Body of pancreas (tissue), 4 donors: ENCODE measurements at regions not wholly inside any gene's neighbourhood (a gene's known extent, or its start where the extent isn't known, plus 50 kb on each side); places are given as distances from the start of the nearest gene placed in this dataset.

Experiments used
- ATAC-seq: fragments of 150-250 bp; one replicate; pipeline ENCODE4 v1.9.1; 2016
- DNase-seq, 4 donors: peaks; one replicate each; pipeline ENCODE4 v3.0.0-alpha.2; 2019
- H3K27ac ChIP-seq, 4 donors: fragments of 200-600 bp; sonication (generic); 1 replicate in 3 of 4; 2 replicates in 1 of 4; pipeline versions ENCODE4 v1.5.1 to v1.6.1; 2016 to 2019; ENCODE audit warnings: mild to moderate bottlenecking in 1 of 4, mixed read lengths in 1 of 4, moderate library complexity in 1 of 4
- H3K27me3 ChIP-seq, 2 donors: fragments of 200-600 bp; sonication (generic); one replicate each; pipeline ENCODE4 v1.6.0; 2016; ENCODE audit warnings: mild to moderate bottlenecking in 1 of 2
- H3K36me3 ChIP-seq, 2 donors: fragments of 200-600 bp; sonication (generic); replicated peaks in 1 of 2; 2 replicates each; pipeline ENCODE4 v1.5.1; 2016; ENCODE audit warnings: low read depth in 2 of 2; ENCODE audit not compliant: insufficient read depth in 1 of 2
- H3K4me1 ChIP-seq: fragments of 200-600 bp; sonication (generic); one replicate; pipeline ENCODE4 v1.6.0; 2016
- H3K4me3 ChIP-seq, 2 donors: fragments of 200-600 bp; sonication (generic); 1 replicate in 1 of 2; 2 replicates in 1 of 2; pipeline ENCODE4 v1.5.1; 2016 to 2019
- H3K9me3 ChIP-seq, 3 donors: fragments of 200-600 bp; sonication (generic); 1 replicate in 2 of 3; 2 replicates in 1 of 3; pipeline ENCODE4 v1.5.1; 2016
- POLR2A ChIP-seq, 3 donors: fragments of 450-650 bp; IDR thresholded peaks; one replicate each; pipeline ENCODE4 v1.6.1; 2016; ENCODE audit warnings: antibody characterized with exemption in 3 of 3, mild to moderate bottlenecking in 2 of 3
- WGBS, 2 donors: methylation state at CpG; one replicate each; pipeline ENCODE4 v1.1.5; 2017; 5-methylcytosine and 5-hydroxymethylcytosine counted together
- intact Hi-C: fragments of 100-400 bp; cut with DNase I; formaldehyde crosslinking; loops from one replicate; pipeline ENCODE4 v1.15.1; 2023
- TF ChIP-seq, protein P1 (sequence below), 7 experiments: fragments of 450-650 bp in 4 of 7; fragments of 200-600 bp in 3 of 7; sonication (generic) in 3 of 7; IDR thresholded peaks; one replicate each; pipeline ENCODE4 v1.5.1; 2016 to 2019; ENCODE audit warnings: antibody characterized with exemption in 7 of 7

GRCh38 chr20:17023036-17023435 lies 203.8 kb upstream of the PCSK2 start:
- 20 to 23% methylated on average over 1 of the region's 1 CpG for WGBS, 2 donors
- no peaks in the 10 kb centered on the region for H3K9me3 ChIP-seq
- DNase-seq (no peak), ATAC-seq (no peak)
- no peaks in the 10 kb centered on the region for H3K36me3 ChIP-seq
- H3K4me3 ChIP-seq = no peak overlapping the region
- TF ChIP-seq, protein P1, sequence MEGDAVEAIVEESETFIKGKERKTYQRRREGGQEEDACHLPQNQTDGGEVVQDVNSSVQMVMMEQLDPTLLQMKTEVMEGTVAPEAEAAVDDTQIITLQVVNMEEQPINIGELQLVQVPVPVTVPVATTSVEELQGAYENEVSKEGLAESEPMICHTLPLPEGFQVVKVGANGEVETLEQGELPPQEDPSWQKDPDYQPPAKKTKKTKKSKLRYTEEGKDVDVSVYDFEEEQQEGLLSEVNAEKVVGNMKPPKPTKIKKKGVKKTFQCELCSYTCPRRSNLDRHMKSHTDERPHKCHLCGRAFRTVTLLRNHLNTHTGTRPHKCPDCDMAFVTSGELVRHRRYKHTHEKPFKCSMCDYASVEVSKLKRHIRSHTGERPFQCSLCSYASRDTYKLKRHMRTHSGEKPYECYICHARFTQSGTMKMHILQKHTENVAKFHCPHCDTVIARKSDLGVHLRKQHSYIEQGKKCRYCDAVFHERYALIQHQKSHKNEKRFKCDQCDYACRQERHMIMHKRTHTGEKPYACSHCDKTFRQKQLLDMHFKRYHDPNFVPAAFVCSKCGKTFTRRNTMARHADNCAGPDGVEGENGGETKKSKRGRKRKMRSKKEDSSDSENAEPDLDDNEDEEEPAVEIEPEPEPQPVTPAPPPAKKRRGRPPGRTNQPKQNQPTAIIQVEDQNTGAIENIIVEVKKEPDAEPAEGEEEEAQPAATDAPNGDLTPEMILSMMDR (IDR thresholded peaks at IDR 0.05) = no peak
- TF ChIP-seq POLR2A (IDR thresholded peaks at IDR 0.05) = no peak
- H3K27ac ChIP-seq = no peak overlapping the region
- no peaks in the 10 kb centered on the region for H3K4me1 ChIP-seq
- no peaks in the 10 kb centered on the region for H3K27me3 ChIP-seq
- intact Hi-C loops = no loop called here

DNA sequence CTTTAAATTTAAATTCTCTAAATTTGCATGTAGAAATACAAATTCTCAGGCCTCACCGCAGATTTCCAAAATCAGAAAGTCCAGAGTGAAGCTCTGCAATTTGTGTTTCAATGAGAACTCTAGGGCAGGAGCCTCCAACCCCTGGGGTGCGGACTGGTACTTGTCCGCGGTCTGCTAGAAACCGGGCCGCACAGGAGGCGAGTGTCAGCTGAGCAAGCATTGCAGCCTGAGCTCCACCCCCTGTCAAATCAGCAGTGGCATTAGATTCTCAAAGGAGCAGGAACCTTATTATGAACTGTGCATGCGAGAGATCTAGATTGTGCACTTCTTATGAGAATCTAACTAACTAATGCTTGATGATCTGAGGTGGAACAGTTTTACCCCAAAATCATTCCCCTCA lies 203.0 kb upstream of the PCSK2 start:
- 13 to 14% methylated on average over 8 of the region's 8 CpGs for WGBS, 2 donors
- Histone ChIP-seq H3K4me3 (no peak overlapping the region), H3K27ac (no peak overlapping the region), H3K4me1 (no peaks in the 10 kb centered on the region), H3K9me3 (no peaks in the 10 kb centered on the region), H3K27me3 (no peaks in the 10 kb centered on the region), H3K36me3 (no peaks in the 10 kb centered on the region)
- ATAC-seq (no peak), DNase-seq (peak in 3 of 4 donors; percentile 6 to 14 (median 7))
- intact Hi-C loops = no loop called here
- no peak for TF ChIP-seq POLR2A (IDR thresholded peaks at IDR 0.05)
- TF ChIP-seq, protein P1 (IDR thresholded peaks at IDR 0.05) = no peak

GRCh38 chr20:17024513-17025119 lies 202.2 kb upstream of the PCSK2 start:
- no peak overlapping the region for H3K27ac ChIP-seq
- DNase-seq = no peak

GRCh38 chr20:17026346-17026745 lies 200.5 kb upstream of the PCSK2 start:
- H3K36me3 ChIP-seq = no peaks in the 10 kb centered on the region
- no peaks in the 10 kb centered on the region for H3K27me3 ChIP-seq
- no peaks in the 10 kb centered on the region for H3K9me3 ChIP-seq
- DNase-seq = no peak
- no peak overlapping the region for H3K27ac ChIP-seq
- intact Hi-C loops = no loop called here
- no peak for ATAC-seq
- 88 to 100% methylated on average over 2 of the region's 2 CpGs for WGBS, 2 donors
- no peak for TF ChIP-seq POLR2A (IDR thresholded peaks at IDR 0.05)
- TF ChIP-seq, protein P1 (IDR thresholded peaks at IDR 0.05) = no peak
- H3K4me1 ChIP-seq = no peaks in the 10 kb centered on the region
- H3K4me3 ChIP-seq = no peak overlapping the region

More at GRCh38 chr20:17024513-17025119, 202.2 kb upstream of the PCSK2 start:
- Histone ChIP-seq H3K4me3 (no peak overlapping the region), H3K9me3 (no peaks in the 10 kb centered on the region), H3K36me3 (no peaks in the 10 kb centered on the region), H3K4me1 (no peaks in the 10 kb centered on the region), H3K27me3 (no peaks in the 10 kb centered on the region)
- WGBS, 2 donors = 30 to 42% methylated on average over 5 of the region's 5 CpGs
- ATAC-seq = no peak
- TF ChIP-seq POLR2A (IDR thresholded peaks at IDR 0.05) = no peak
- TF ChIP-seq, protein P1 (IDR thresholded peaks at IDR 0.05) = no peak
- intact Hi-C loops = no loop called here

DNA sequence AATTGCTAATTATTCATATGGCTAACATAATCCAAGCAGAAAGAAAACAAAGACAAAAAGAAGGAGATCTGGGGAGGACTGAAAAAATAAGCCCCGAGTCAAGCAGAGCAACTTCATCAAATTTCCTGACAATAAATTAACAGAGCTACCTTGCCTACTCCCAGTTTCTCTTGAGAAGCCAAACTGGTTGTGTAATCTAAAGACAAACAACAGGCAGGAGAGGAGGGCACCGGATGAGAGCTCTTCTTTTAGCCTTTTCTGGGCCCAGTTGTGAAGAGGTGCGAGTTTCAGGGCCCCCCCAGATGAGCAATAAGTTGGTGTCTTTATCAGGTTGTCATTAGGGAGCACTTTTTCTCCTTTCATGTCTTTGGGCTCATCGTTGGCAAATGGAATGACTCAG lies 197.1 kb upstream of the PCSK2 start:
- TF ChIP-seq, protein P1 (IDR thresholded peaks at IDR 0.05) = no peak
- intact Hi-C loops = no loop called here
- no peak for ATAC-seq
- no peaks in the 10 kb centered on the region for H3K36me3 ChIP-seq
- H3K27me3 ChIP-seq = no peaks in the 10 kb centered on the region
- WGBS, 2 donors = 28% methylated on average over 4 of the region's 4 CpGs
- H3K4me3 ChIP-seq = no peak overlapping the region
- H3K4me1 ChIP-seq = no peaks in the 10 kb centered on the region
- DNase-seq = no peak
- H3K9me3 ChIP-seq = no peaks in the 10 kb centered on the region
- H3K27ac ChIP-seq = no peak overlapping the region
